ENCODE measurements at regions not wholly inside any gene's neighbourhood (a gene's known extent, or its start where the extent isn't known, plus 50 kb on each side); places are given as distances from the start of the nearest gene placed in this dataset.
"Not testable (repeated sequence)": the region's sequence is repeated elsewhere in the genome, so short reads cannot be mapped to it uniquely, and the experiment has no call there.

DNA sequence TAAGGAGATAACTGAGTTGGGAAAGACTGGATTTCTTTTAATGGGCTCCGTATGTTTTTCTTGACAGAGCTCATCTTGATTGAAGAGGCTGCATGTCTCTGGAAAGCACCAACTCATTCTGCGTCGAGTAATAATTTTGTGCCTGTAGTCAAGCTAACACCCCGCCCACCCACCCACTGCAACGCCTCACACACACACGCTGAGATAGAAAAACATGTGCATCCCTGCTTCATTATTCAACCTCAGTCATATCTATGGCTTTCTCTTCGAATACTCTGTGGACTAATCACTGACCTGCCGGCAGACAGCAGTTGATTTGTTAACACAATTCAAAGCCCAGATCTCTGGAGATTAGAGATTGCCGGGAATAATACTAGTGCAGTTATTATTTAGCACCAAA lies 220.2 kb upstream of the TOM1L1 start:
- intact Hi-C loops (cut with micrococcal nuclease; ENCODE audit: unreplicated experiment): no loop called here

DNA sequence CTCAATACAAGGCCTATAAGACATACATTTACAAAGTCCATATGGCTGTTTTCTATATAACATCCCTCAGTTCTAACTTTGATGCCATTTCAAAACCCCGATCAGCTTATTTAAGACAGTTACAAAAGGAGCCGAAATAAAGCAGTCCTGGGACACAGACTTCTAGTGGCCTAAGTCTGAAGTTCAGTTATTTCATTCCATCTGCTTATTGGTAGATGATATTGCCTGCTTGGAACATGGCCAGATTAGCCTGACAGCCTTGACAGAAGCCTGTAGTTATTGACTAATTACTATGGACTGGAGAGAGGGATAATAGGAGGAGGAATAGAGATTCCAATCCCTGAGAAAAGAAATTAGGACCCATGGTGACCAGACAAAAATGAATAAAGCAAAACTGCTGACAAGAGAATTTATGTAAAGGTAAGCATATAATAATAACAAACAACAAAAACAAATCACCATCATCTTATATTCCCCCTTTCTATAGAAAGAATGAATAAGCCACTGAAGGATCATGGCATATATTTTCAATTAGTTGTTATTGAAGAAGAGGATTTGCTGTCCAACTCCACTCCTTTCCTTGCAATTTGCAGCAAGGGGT lies 206.3 kb upstream of the TOM1L1 start:
- H3K36me3 Mint-ChIP-seq (ENCODE audit: insufficient read depth, unreplicated experiment): no peaks in the 10 kb centered on the region
- no peak overlapping the region for H3K4me3 Mint-ChIP-seq (ENCODE audit: unreplicated experiment)
- intact Hi-C loops (cut with micrococcal nuclease; ENCODE audit: unreplicated experiment): no loop called here
- ChIA-PET CTCF (no interaction called here), POLR2A (no interaction called here)
- H3K27ac Mint-ChIP-seq (ENCODE audit: unreplicated experiment): no peak overlapping the region
- H3K27me3 Mint-ChIP-seq (ENCODE audit: insufficient read depth, unreplicated experiment): no peaks in the 10 kb centered on the region
- no peaks in the 10 kb centered on the region for H3K4me1 Mint-ChIP-seq (ENCODE audit: low read depth, unreplicated experiment)
- H3K27me3 ChIP-seq (replicated peaks; ENCODE audit: control insufficient read depth, insufficient read depth, low read length): no peaks in the 10 kb centered on the region
- H3K36me3 ChIP-seq (ENCODE audit: control insufficient read depth, insufficient read depth, low read length): no peaks in the 10 kb centered on the region
- no peaks in the 10 kb centered on the region for H3K9me3 Mint-ChIP-seq (ENCODE audit: unreplicated experiment)
- DNase-seq: no peak
- TF ChIP-seq, protein P1, sequence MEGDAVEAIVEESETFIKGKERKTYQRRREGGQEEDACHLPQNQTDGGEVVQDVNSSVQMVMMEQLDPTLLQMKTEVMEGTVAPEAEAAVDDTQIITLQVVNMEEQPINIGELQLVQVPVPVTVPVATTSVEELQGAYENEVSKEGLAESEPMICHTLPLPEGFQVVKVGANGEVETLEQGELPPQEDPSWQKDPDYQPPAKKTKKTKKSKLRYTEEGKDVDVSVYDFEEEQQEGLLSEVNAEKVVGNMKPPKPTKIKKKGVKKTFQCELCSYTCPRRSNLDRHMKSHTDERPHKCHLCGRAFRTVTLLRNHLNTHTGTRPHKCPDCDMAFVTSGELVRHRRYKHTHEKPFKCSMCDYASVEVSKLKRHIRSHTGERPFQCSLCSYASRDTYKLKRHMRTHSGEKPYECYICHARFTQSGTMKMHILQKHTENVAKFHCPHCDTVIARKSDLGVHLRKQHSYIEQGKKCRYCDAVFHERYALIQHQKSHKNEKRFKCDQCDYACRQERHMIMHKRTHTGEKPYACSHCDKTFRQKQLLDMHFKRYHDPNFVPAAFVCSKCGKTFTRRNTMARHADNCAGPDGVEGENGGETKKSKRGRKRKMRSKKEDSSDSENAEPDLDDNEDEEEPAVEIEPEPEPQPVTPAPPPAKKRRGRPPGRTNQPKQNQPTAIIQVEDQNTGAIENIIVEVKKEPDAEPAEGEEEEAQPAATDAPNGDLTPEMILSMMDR (IDR thresholded peaks at IDR 0.05; ENCODE audit: insufficient read depth in 1 of 2, low read depth in 1 of 2, low read length in 1 of 2, severe bottlenecking in 1 of 2, unreplicated experiment in 1 of 2): no peak
- no peak overlapping the region for H3K4me3 ChIP-seq (ENCODE audit: low read depth, low read length)
- no peaks in the 10 kb centered on the region for H3K4me1 ChIP-seq
- H3K9me3 ChIP-seq: no peaks in the 10 kb centered on the region
- BruUV-seq (replicated peaks): no TSS peak

More for the DNA sequence above, 220.2 kb upstream of the TOM1L1 start:
- no peaks in the 10 kb centered on the region for H3K36me3 ChIP-seq (ENCODE audit: control insufficient read depth, insufficient read depth, low read length)
- Mint-ChIP-seq H3K4me3 (ENCODE audit: unreplicated experiment) (no peak overlapping the region), H3K36me3 (ENCODE audit: insufficient read depth, unreplicated experiment) (no peaks in the 10 kb centered on the region), H3K27ac (ENCODE audit: unreplicated experiment) (no peak overlapping the region), H3K9me3 (ENCODE audit: unreplicated experiment) (no peaks in the 10 kb centered on the region), H3K4me1 (ENCODE audit: low read depth, unreplicated experiment) (no peaks in the 10 kb centered on the region), H3K27me3 (ENCODE audit: insufficient read depth, unreplicated experiment) (peaks cover 12% of the 10 kb centered on the region)
- DNase-seq: no peak
- BruUV-seq (replicated peaks): no TSS peak
- no peak overlapping the region for H3K4me3 ChIP-seq (ENCODE audit: low read depth, low read length)
- POLR2A ChIA-PET: no interaction called here
- no peaks in the 10 kb centered on the region for H3K27me3 ChIP-seq (replicated peaks; ENCODE audit: control insufficient read depth, insufficient read depth, low read length)
- CTCF ChIA-PET: no interaction called here
- TF ChIP-seq, protein P1 (IDR thresholded peaks at IDR 0.05; ENCODE audit: insufficient read depth in 1 of 2, low read depth in 1 of 2, low read length in 1 of 2, severe bottlenecking in 1 of 2, unreplicated experiment in 1 of 2): no peak
- no peaks in the 10 kb centered on the region for H3K4me1 ChIP-seq
- H3K9me3 ChIP-seq: no peaks in the 10 kb centered on the region

DNA sequence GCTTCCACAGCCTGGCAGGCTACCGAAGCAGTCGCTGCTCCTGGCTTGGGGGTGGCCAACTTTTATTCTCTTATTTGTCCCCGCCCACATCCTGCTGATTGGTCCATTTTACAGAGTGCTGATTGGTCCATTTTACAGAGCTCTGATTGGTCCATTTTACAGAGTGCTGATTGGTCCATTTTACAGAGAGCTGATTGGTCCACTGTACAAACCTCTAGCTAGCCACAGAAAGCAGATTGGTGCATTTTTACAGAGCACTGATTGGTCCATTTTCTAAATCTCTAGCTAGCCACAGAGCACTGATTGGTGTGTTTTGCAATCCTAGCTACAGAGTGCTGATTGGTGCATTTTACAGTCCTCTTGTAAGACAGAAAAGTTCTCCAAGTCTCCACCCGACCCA lies 187.9 kb upstream of the TOM1L1 start:
- intact Hi-C loops (cut with micrococcal nuclease; ENCODE audit: unreplicated experiment); CTCF ChIA-PET; H3K9me3 ChIP-seq; H3K4me3 ChIP-seq (ENCODE audit: low read depth, low read length); H3K27ac Mint-ChIP-seq (ENCODE audit: unreplicated experiment); H3K36me3 Mint-ChIP-seq (ENCODE audit: insufficient read depth, unreplicated experiment); H3K27me3 ChIP-seq (replicated peaks; ENCODE audit: control insufficient read depth, insufficient read depth, low read length); H3K36me3 ChIP-seq (ENCODE audit: control insufficient read depth, insufficient read depth, low read length); H3K27me3 Mint-ChIP-seq (ENCODE audit: insufficient read depth, unreplicated experiment); BruUV-seq (replicated peaks); H3K4me1 Mint-ChIP-seq (ENCODE audit: low read depth, unreplicated experiment); H3K4me1 ChIP-seq; H3K9me3 Mint-ChIP-seq (ENCODE audit: unreplicated experiment); H3K4me3 Mint-ChIP-seq (ENCODE audit: unreplicated experiment); POLR2A ChIA-PET; DNase-seq: not testable (repeated sequence)

DNA sequence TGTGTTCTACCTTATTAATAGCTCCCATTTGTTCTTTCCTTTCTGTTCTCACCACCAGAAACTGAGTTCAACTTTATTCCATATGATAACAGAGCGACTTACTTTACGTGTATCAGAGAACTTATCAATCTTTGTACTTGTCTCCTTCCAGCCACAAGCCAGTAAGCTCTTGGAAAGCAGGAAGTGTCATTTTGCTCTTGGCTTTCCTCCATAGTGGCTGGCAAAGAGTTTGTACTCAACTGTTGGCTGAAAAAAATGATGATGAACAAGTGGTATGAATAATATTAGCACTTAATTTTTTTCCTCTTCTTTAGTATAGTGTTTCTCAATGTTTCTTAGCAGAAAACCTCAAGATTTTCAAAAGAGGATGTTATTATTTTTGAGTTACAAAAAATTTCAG lies 182.4 kb upstream of the TOM1L1 start:
- POLR2A ChIA-PET: no interaction called here
- Histone ChIP-seq H3K36me3 (ENCODE audit: control insufficient read depth, insufficient read depth, low read length) (no peaks in the 10 kb centered on the region), H3K4me3 (ENCODE audit: low read depth, low read length) (no peak overlapping the region), H3K27me3 (replicated peaks; ENCODE audit: control insufficient read depth, insufficient read depth, low read length) (no peaks in the 10 kb centered on the region), H3K9me3 (no peaks in the 10 kb centered on the region), H3K4me1 (no peaks in the 10 kb centered on the region)
- no peak overlapping the region for H3K27ac Mint-ChIP-seq (ENCODE audit: unreplicated experiment)
- H3K36me3 Mint-ChIP-seq (ENCODE audit: insufficient read depth, unreplicated experiment): no peaks in the 10 kb centered on the region
- no peak overlapping the region for H3K4me3 Mint-ChIP-seq (ENCODE audit: unreplicated experiment)
- H3K27me3 Mint-ChIP-seq (ENCODE audit: insufficient read depth, unreplicated experiment): no peaks in the 10 kb centered on the region
- CTCF ChIA-PET: no interaction called here
- BruUV-seq (replicated peaks): no TSS peak
- no peaks in the 10 kb centered on the region for H3K9me3 Mint-ChIP-seq (ENCODE audit: unreplicated experiment)
- intact Hi-C loops (cut with micrococcal nuclease; ENCODE audit: unreplicated experiment): no loop called here
- H3K4me1 Mint-ChIP-seq (ENCODE audit: low read depth, unreplicated experiment): no peaks in the 10 kb centered on the region
- TF ChIP-seq, protein P1 (IDR thresholded peaks at IDR 0.05; ENCODE audit: insufficient read depth in 1 of 2, low read depth in 1 of 2, low read length in 1 of 2, severe bottlenecking in 1 of 2, unreplicated experiment in 1 of 2): no peak
- no peak for DNase-seq
